Ovary (tissue), 3 donors: ENCODE measurements at regions not wholly inside any gene's neighbourhood (a gene's known extent, or its start where the extent isn't known, plus 50 kb on each side); places are given as distances from the start of the nearest gene placed in this dataset.

Experiments
- POLR2A ChIP-seq: fragments of 450-650 bp; IDR thresholded peaks from one replicate; pipeline ENCODE4 v1.6.1; 2017; ENCODE audit warnings: antibody characterized with exemption, mild to moderate bottlenecking, moderate library complexity
- TF ChIP-seq, protein P1 (sequence below), 3 donors: fragments of 450-650 bp in 2 of 3; fragments of 200-600 bp in 1 of 3; IDR thresholded peaks; one replicate each; pipeline versions ENCODE4 v1.5.1 to v1.8.0; 2016 to 2022; ENCODE audit warnings: antibody characterized with exemption in 3 of 3, mild to moderate bottlenecking in 1 of 3
- donor health status: DM: no; HTN: no; CAD: no.

DNA sequence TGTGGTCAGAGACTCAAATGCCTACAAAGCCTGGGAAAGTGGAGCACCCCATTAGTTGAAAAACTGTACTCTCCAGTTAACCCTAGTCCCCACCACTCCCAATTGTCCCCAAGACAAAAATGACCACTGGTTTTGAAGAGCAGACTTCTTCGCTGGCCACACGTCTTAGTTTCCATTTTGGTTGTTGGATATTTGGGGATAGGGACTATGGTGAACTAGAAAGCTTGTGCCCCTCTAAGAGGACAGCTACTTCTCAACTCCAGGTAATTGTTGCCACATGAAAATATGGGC, 109.4 kb upstream of the SPRY4 start:
- TF ChIP-seq POLR2A = no peak
- TF ChIP-seq, protein P1, sequence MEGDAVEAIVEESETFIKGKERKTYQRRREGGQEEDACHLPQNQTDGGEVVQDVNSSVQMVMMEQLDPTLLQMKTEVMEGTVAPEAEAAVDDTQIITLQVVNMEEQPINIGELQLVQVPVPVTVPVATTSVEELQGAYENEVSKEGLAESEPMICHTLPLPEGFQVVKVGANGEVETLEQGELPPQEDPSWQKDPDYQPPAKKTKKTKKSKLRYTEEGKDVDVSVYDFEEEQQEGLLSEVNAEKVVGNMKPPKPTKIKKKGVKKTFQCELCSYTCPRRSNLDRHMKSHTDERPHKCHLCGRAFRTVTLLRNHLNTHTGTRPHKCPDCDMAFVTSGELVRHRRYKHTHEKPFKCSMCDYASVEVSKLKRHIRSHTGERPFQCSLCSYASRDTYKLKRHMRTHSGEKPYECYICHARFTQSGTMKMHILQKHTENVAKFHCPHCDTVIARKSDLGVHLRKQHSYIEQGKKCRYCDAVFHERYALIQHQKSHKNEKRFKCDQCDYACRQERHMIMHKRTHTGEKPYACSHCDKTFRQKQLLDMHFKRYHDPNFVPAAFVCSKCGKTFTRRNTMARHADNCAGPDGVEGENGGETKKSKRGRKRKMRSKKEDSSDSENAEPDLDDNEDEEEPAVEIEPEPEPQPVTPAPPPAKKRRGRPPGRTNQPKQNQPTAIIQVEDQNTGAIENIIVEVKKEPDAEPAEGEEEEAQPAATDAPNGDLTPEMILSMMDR (IDR thresholded peaks at IDR 0.05) = no peak
